ENCODE measurements at regions not wholly inside any gene's neighbourhood (a gene's known extent, or its start where the extent isn't known, plus 50 kb on each side); places are given as distances from the start of the nearest gene placed in this dataset.
A peak's percentile ranks its signal among the peaks of the same experiment; 100 is the strongest.
"Not testable (repeated sequence)": the region's sequence is repeated elsewhere in the genome, so short reads cannot be mapped to it uniquely, and the experiment has no call there.

- Histone ChIP-seq H3K4me1 (ENCODE audit: low read length) (no peaks in the 10 kb centered on the region), H3K9ac (ENCODE audit: low read length) (no peak overlapping the region), H3K27me3 (ENCODE audit: low read depth, low read length) (0 out of 2 replicates have a peak, but pooled peaks cover 4% of the 10 kb centered on the region), H2AFZ (ENCODE audit: low read depth, low read length) (no peak overlapping the region), H3K9me3 (ENCODE audit: insufficient read depth, low read length) (no peaks in the 10 kb centered on the region), H4K20me1 (ENCODE audit: insufficient read depth, low read length) (no peaks in the 10 kb centered on the region), H3K4me2 (ENCODE audit: low read length) (no peak overlapping the region), H3K27ac (ENCODE audit: low read length) (no peak overlapping the region), H3K36me3 (replicated peaks; ENCODE audit: low read depth, low read length) (no peaks in the 10 kb centered on the region), H3K79me2 (ENCODE audit: low read length) (no peaks in the 10 kb centered on the region), H3K4me3 (ENCODE audit: low read length) (no peak overlapping the region)
- no peak for TF ChIP-seq CTCF (IDR thresholded peaks at IDR 0.05; ENCODE audit: low read depth, low read length)
- TF ChIP-seq EZH2phosphoT487 (IDR thresholded peaks at IDR 0.05; ENCODE audit: low read depth): no peak
Measured at GRCh38 chr20:40274912-40275533, 414.0 kb downstream of the MAFB start.

GRCh38 chr20:40269274-40269673 is 419.8 kb downstream of the MAFB start:
- H3K4me2 ChIP-seq (ENCODE audit: low read length); H4K20me1 ChIP-seq (ENCODE audit: insufficient read depth, low read length); H3K36me3 ChIP-seq (replicated peaks; ENCODE audit: low read depth, low read length); H3K4me3 ChIP-seq (ENCODE audit: low read length); H3K4me1 ChIP-seq (ENCODE audit: low read length); H3K9ac ChIP-seq (ENCODE audit: low read length); H3K9me3 ChIP-seq (ENCODE audit: insufficient read depth, low read length); H3K27me3 ChIP-seq (ENCODE audit: low read depth, low read length); H3K27ac ChIP-seq (ENCODE audit: low read length); H2AFZ ChIP-seq (ENCODE audit: low read depth, low read length); H3K79me2 ChIP-seq (ENCODE audit: low read length): not testable (repeated sequence)

DNA sequence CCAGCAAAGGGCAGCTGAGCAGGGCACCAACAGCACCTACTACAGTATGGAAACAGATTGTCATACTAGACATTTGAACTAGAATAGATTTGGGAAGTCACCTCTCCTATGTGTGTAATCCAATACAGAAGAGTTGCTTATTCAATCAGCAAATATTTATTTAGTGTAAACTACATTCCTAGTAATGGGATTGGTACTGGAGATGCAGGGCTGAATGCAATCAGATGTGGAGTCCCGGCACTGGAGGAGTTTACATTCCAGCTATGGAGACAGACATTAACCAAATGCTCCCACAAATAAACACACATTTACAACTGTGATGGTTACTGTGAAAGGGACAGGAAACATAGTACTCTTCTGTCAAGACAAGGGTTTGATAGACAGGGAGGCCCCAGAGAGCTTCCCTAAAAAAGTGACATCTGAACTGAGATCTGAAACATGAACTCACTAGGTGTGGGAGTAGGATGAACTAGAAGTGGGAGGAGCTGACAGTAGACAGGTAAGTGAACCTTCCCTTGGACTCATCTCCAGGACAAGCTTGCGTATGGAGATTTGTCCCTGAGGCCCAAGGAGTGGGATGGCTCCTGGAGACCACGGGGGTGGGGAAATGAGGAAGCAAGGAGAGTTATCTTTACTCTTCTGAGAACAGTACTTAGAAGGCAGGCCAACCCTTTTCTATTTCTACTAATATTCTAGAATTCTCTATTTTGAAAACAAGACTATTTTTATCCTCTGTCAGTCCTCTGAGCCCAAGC is 420.5 kb downstream of the MAFB start:
- Histone ChIP-seq H4K20me1 (ENCODE audit: insufficient read depth, low read length) (no peaks in the 10 kb centered on the region), H3K36me3 (replicated peaks; ENCODE audit: low read depth, low read length) (no peaks in the 10 kb centered on the region), H2AFZ (ENCODE audit: low read depth, low read length) (no peak overlapping the region), H3K4me1 (ENCODE audit: low read length) (no peaks in the 10 kb centered on the region), H3K27ac (ENCODE audit: low read length) (no peak overlapping the region), H3K4me2 (ENCODE audit: low read length) (no peak overlapping the region), H3K9me3 (ENCODE audit: insufficient read depth, low read length) (no peaks in the 10 kb centered on the region), H3K4me3 (ENCODE audit: low read length) (no peak overlapping the region), H3K27me3 (ENCODE audit: low read depth, low read length) (0 out of 2 replicates have a peak, but pooled peaks cover 6% of the 10 kb centered on the region), H3K9ac (ENCODE audit: low read length) (no peak overlapping the region), H3K79me2 (ENCODE audit: low read length) (no peaks in the 10 kb centered on the region)
- no peak for TF ChIP-seq EZH2phosphoT487 (IDR thresholded peaks at IDR 0.05; ENCODE audit: low read depth)
- no peak for TF ChIP-seq CTCF (IDR thresholded peaks at IDR 0.05; ENCODE audit: low read depth, low read length)

- TF ChIP-seq CTCF (IDR thresholded peaks at IDR 0.05; ENCODE audit: low read depth, low read length): peak; percentile 88
- TF ChIP-seq EZH2phosphoT487 (IDR thresholded peaks at IDR 0.05; ENCODE audit: low read depth): no peak
- Histone ChIP-seq H4K20me1 (ENCODE audit: insufficient read depth, low read length) (no peaks in the 10 kb centered on the region), H3K4me2 (ENCODE audit: low read length) (peak overlapping the region; percentile 15; the same call in 1 of the 2 replicates), H3K27ac (ENCODE audit: low read length) (no peak overlapping the region), H3K4me1 (ENCODE audit: low read length) (no peaks in the 10 kb centered on the region), H3K9ac (ENCODE audit: low read length) (no peak overlapping the region), H2AFZ (ENCODE audit: low read depth, low read length) (peak overlapping the region; percentile 6; the same call in 1 of the 2 replicates), H3K79me2 (ENCODE audit: low read length) (no peaks in the 10 kb centered on the region), H3K27me3 (ENCODE audit: low read depth, low read length) (0 out of 2 replicates have a peak, but pooled peaks cover 6% of the 10 kb centered on the region), H3K36me3 (replicated peaks; ENCODE audit: low read depth, low read length) (no peaks in the 10 kb centered on the region), H3K4me3 (ENCODE audit: low read length) (no peak overlapping the region), H3K9me3 (ENCODE audit: insufficient read depth, low read length) (no peaks in the 10 kb centered on the region)
Measured at GRCh38 chr20:40265825-40266533, 423.1 kb downstream of the MAFB start.
